H9 (cell line): ENCODE measurements at regions not wholly inside any gene's neighbourhood (a gene's known extent, or its start where the extent isn't known, plus 50 kb on each side); places are given as distances from the start of the nearest gene placed in this dataset.

ENCODE experiments used
- DNase-seq: peaks from one replicate; pipeline ENCODE4 v3.0.0-alpha.2; 2017
- H2AFZ ChIP-seq: one replicate; pipeline ENCODE4 v1.6.1; 2013; ENCODE audit warnings: mild to moderate bottlenecking, low read length, control low read depth, moderate library complexity
- H2AK5ac ChIP-seq: 2 replicates; pipeline ENCODE4 v1.6.1; 2013; ENCODE audit warnings: low read length, control low read depth, mixed read lengths; ENCODE audit not compliant: insufficient read length
- H2BK120ac ChIP-seq: one replicate; pipeline ENCODE4 v1.6.1; 2013; ENCODE audit warnings: low read depth, mild to moderate bottlenecking, low read length, control low read depth, inconsistent platforms; ENCODE audit not compliant: poor library complexity, severe bottlenecking
- H2BK12ac ChIP-seq: 2 replicates; pipeline ENCODE4 v1.6.1; 2013; ENCODE audit warnings: low read length, control low read depth, mixed read lengths, low read depth; ENCODE audit not compliant: insufficient read length
- H2BK15ac ChIP-seq: 2 replicates; pipeline ENCODE4 v1.6.1; 2013; ENCODE audit warnings: low read depth, low read length, control low read depth
- H2BK20ac ChIP-seq: one replicate; pipeline ENCODE4 v1.6.1; 2013; ENCODE audit warnings: low read depth, mild to moderate bottlenecking, low read length, control low read depth, inconsistent platforms; ENCODE audit not compliant: poor library complexity, severe bottlenecking
- H2BK5ac ChIP-seq: 2 replicates; pipeline ENCODE4 v1.6.1; 2013; ENCODE audit warnings: low read length, control low read depth, mixed read lengths; ENCODE audit not compliant: insufficient read length
- H3K14ac ChIP-seq: 2 replicates; pipeline ENCODE4 v1.6.1; 2013; ENCODE audit warnings: low read length, control low read depth; ENCODE audit not compliant: insufficient read depth
- H3K18ac ChIP-seq: 2 replicates; pipeline ENCODE4 v1.6.1; 2013; ENCODE audit warnings: low read depth, mild to moderate bottlenecking, mixed read lengths, low read length, control low read depth; ENCODE audit not compliant: insufficient read length
- H3K23ac ChIP-seq: 2 replicates; pipeline ENCODE4 v1.6.1; 2013; ENCODE audit warnings: low read length, control low read depth, mixed read lengths, low read depth; ENCODE audit not compliant: insufficient read length
- H3K23me2 ChIP-seq: 2 replicates; pipeline ENCODE4 v1.6.1; 2013; ENCODE audit warnings: low read depth, mild to moderate bottlenecking, mixed read lengths, low read length, control low read depth; ENCODE audit not compliant: insufficient read length, poor library complexity, severe bottlenecking
- H3K27ac ChIP-seq: 2 replicates; pipeline ENCODE4 v1.5.1; 2013; ENCODE audit warnings: low read length, control low read depth, mixed read lengths, low read depth; ENCODE audit not compliant: insufficient read length
- H3K27me3 ChIP-seq: 2 replicates; pipeline ENCODE4 v1.6.1; 2013; ENCODE audit warnings: low read length, control low read depth, inconsistent platforms; ENCODE audit not compliant: insufficient read depth
- H3K4ac ChIP-seq: 2 replicates; pipeline ENCODE4 v1.6.1; 2013; ENCODE audit warnings: low read depth, mild to moderate bottlenecking, control low read depth, inconsistent platforms, low read length, moderate library complexity
- H3K4me1 ChIP-seq: 2 replicates; pipeline ENCODE4 v1.6.1; 2013; ENCODE audit warnings: low read length, control low read depth, inconsistent platforms; ENCODE audit not compliant: insufficient read depth
- H3K4me2 ChIP-seq: 2 replicates; pipeline ENCODE4 v1.6.1; 2013; ENCODE audit warnings: low read length, control low read depth, mixed read lengths; ENCODE audit not compliant: insufficient read length, insufficient read depth
- H3K56ac ChIP-seq: 2 replicates; pipeline ENCODE4 v1.6.1; 2013; ENCODE audit warnings: low read depth, mild to moderate bottlenecking, mixed read lengths, low read length, control low read depth; ENCODE audit not compliant: insufficient read length
- H3K79me1 ChIP-seq: 2 replicates; pipeline ENCODE4 v1.6.1; 2013; ENCODE audit warnings: low read depth, mild to moderate bottlenecking, moderate library complexity, low read length, control low read depth, inconsistent platforms; ENCODE audit not compliant: insufficient read depth, poor library complexity, severe bottlenecking
- H3K79me2 ChIP-seq: 2 replicates; pipeline ENCODE4 v1.6.1; 2013; ENCODE audit warnings: low read length, control low read depth, inconsistent platforms; ENCODE audit not compliant: insufficient read depth
- H3K9ac ChIP-seq: 2 replicates; pipeline ENCODE4 v1.6.1; 2013; ENCODE audit warnings: low read length, control low read depth, mixed read lengths; ENCODE audit not compliant: insufficient read length; ENCODE audit errors: extremely low read depth
- H3K9me3 ChIP-seq: one replicate; pipeline ENCODE4 v1.6.1; 2013; ENCODE audit warnings: low read depth, low read length, inconsistent platforms; ENCODE audit not compliant: control insufficient read depth
- H3T11ph ChIP-seq: one replicate; pipeline ENCODE4 v1.6.1; 2013; ENCODE audit warnings: mild to moderate bottlenecking, low read length, control low read depth, inconsistent platforms
- H4K20me1 ChIP-seq: one replicate; pipeline ENCODE4 v1.6.1; 2013; ENCODE audit not compliant: control insufficient read depth, insufficient read length, insufficient read depth
- H4K5ac ChIP-seq: 2 replicates; pipeline ENCODE4 v1.6.1; 2013; ENCODE audit warnings: low read depth, mild to moderate bottlenecking, mixed read lengths, low read length, control low read depth; ENCODE audit not compliant: insufficient read length
- H4K8ac ChIP-seq: replicated peaks from 2 replicates; pipeline ENCODE4 v1.6.1; 2013; ENCODE audit warnings: low read length, control low read depth, mixed read lengths, low read depth; ENCODE audit not compliant: insufficient read length
- H4K91ac ChIP-seq: 2 replicates; pipeline ENCODE4 v1.6.1; 2013; ENCODE audit warnings: low read depth, mild to moderate bottlenecking, moderate library complexity, mixed read lengths, low read length, control low read depth; ENCODE audit not compliant: insufficient read length
- H3K27ac Mint-ChIP-seq, 3 experiments: 2 replicates in 2 of 3; 3 replicates in 1 of 3; pipeline ENCODE4 v1.8.0; 2020 to 2021; ENCODE audit warnings: mixed read lengths in 3 of 3, mild to moderate bottlenecking in 1 of 3, moderate library complexity in 1 of 3
- H3K27me3 Mint-ChIP-seq: 2 replicates; pipeline ENCODE4 v1.8.0; 2021; ENCODE audit warnings: low read depth, mild to moderate bottlenecking, moderate library complexity, mixed read lengths
- H3K36me3 Mint-ChIP-seq, 3 experiments: 2 replicates in 2 of 3; 3 replicates in 1 of 3; pipeline ENCODE4 v1.8.0; 2020 to 2021; ENCODE audit warnings: low read depth in 3 of 3, mixed read lengths in 3 of 3; ENCODE audit not compliant: insufficient read depth in 1 of 3
- H3K4me1 Mint-ChIP-seq, 2 experiments: 2 replicates each; pipeline ENCODE4 v1.8.0; 2020; ENCODE audit warnings: mixed read lengths in 2 of 2
- H3K4me3 Mint-ChIP-seq, 2 experiments: 2 replicates in 1 of 2; 3 replicates in 1 of 2; pipeline ENCODE4 v1.8.0; 2020 to 2021; ENCODE audit warnings: mild to moderate bottlenecking in 2 of 2, mixed read lengths in 2 of 2, moderate library complexity in 1 of 2
- H3K9me3 Mint-ChIP-seq, 2 experiments: 2 replicates in 1 of 2; 3 replicates in 1 of 2; pipeline ENCODE4 v1.8.0; 2020; ENCODE audit warnings: mild to moderate bottlenecking in 2 of 2, mixed read lengths in 2 of 2, moderate library complexity in 1 of 2
- WGBS: extraction: QIAGEN DNeasy Blood & Tissue Kit; methylation state at CpG from one replicate; pipeline ENCODE4 v1.1.7; 2013; ENCODE audit warnings: missing lambda C conversion rate, low lambda C conversion rate, mixed read lengths; ENCODE audit not compliant: insufficient read length; ENCODE audit errors: extremely low coverage; 5-methylcytosine and 5-hydroxymethylcytosine counted together
- TF ChIP-seq, protein P1 (sequence below): fragments of 200-600 bp; sonication (generic); conservative IDR thresholded peaks from 3 replicates; pipeline ENCODE4 v1.8.0; 2021; ENCODE audit warnings: antibody characterized with exemption, mild to moderate bottlenecking

DNA sequence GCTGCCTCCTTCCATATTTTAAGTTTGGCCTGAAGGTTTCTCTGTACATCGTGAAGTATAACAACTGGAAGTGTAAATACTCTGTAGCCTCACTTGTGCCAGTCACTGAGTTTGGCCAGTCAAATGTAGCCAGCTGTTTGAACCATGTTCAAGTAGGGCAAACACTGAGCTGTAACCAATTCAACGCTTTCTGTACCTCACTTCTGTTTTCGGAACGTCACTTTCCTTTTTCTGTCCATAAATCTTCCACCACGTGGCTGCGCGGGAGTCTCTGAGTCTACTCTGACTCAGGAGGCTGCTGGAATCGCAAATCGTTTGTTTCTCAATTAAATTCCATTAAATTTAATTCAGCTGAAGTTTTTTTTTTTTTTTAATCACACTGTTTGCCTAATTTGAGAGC lies 88.8 kb upstream of the RARB start:
- no CpG with 5 or more reads among the region's 9 CpGs for WGBS
- H3K79me2 ChIP-seq: no peaks in the 10 kb centered on the region
- H3T11ph ChIP-seq: no peak overlapping the region
- Mint-ChIP-seq H3K4me3 (no peak overlapping the region), H3K36me3 (no peaks in the 10 kb centered on the region), H3K9me3 (peaks cover 0 to 1% of the 10 kb centered on the region in 2 experiments; a peak in 1 of 5 replicates), H3K4me1 (peaks cover 4 to 8% of the 10 kb centered on the region in 2 experiments), H3K27me3 (no peaks in the 10 kb centered on the region), H3K27ac (no peak overlapping the region; a peak in 1 of 7 replicates)
- no peak overlapping the region for H2BK5ac ChIP-seq
- H3K23ac ChIP-seq: no peak overlapping the region
- H4K20me1 ChIP-seq: no peaks in the 10 kb centered on the region
- H3K23me2 ChIP-seq: no peaks in the 10 kb centered on the region
- H4K5ac ChIP-seq: no peak overlapping the region
- H4K91ac ChIP-seq: no peak overlapping the region
- H3K56ac ChIP-seq: no peak overlapping the region
- H2BK15ac ChIP-seq: no peak overlapping the region
- no peak overlapping the region for H2AFZ ChIP-seq
- H3K79me1 ChIP-seq: no peaks in the 10 kb centered on the region
- TF ChIP-seq, protein P1, sequence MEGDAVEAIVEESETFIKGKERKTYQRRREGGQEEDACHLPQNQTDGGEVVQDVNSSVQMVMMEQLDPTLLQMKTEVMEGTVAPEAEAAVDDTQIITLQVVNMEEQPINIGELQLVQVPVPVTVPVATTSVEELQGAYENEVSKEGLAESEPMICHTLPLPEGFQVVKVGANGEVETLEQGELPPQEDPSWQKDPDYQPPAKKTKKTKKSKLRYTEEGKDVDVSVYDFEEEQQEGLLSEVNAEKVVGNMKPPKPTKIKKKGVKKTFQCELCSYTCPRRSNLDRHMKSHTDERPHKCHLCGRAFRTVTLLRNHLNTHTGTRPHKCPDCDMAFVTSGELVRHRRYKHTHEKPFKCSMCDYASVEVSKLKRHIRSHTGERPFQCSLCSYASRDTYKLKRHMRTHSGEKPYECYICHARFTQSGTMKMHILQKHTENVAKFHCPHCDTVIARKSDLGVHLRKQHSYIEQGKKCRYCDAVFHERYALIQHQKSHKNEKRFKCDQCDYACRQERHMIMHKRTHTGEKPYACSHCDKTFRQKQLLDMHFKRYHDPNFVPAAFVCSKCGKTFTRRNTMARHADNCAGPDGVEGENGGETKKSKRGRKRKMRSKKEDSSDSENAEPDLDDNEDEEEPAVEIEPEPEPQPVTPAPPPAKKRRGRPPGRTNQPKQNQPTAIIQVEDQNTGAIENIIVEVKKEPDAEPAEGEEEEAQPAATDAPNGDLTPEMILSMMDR: no peak
- H3K27ac ChIP-seq: no peak overlapping the region
- DNase-seq: no peak
- no peaks in the 10 kb centered on the region for H3K27me3 ChIP-seq
- no peak overlapping the region for H3K4ac ChIP-seq
- no peak overlapping the region for H4K8ac ChIP-seq
- no peak overlapping the region for H3K18ac ChIP-seq
- no peaks in the 10 kb centered on the region for H3K9me3 ChIP-seq
- H2BK12ac ChIP-seq: no peak overlapping the region
- H3K14ac ChIP-seq: no peak overlapping the region
- H3K9ac ChIP-seq: no peak overlapping the region
- no peaks in the 10 kb centered on the region for H3K4me1 ChIP-seq
- no peak overlapping the region for H3K4me2 ChIP-seq
- H2BK120ac ChIP-seq: no peak overlapping the region
- no peak overlapping the region for H2AK5ac ChIP-seq
- no peak overlapping the region for H2BK20ac ChIP-seq
